ENCODE measurements at regions not wholly inside any gene's neighbourhood (a gene's known extent, or its start where the extent isn't known, plus 50 kb on each side); places are given as distances from the start of the nearest gene placed in this dataset.

DNA sequence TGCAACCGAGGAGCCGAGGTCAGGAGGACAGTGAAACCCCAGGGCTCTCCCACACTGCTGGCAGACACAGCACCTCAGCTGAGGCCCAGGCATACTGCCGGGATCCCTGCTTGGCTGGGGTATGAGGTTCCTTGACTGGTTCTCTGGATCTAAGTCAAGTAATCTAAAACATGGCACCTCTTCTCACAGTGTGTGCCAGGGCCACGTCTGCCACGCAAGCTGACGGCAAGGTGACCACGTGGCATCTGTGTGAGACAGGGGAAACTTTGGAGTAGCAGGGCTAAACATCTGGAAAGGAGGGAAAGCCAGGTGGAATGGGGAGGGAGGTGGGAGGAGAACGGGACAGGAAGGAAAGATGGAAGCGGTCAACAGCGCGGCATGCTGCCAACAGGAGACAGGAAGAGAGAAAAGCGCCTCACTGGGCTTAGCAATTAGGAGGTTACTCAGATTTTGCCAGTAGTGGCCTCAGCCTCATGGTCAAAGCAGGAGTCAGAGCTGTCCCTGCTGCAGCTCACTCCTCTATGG, 103.7 kb downstream of the CXCL12 start:
- Histone ChIP-seq H3K4me1 (ENCODE audit: control insufficient read depth, insufficient read depth, low read length) (no peaks in the 10 kb centered on the region), H3K27ac (ENCODE audit: low read length) (no peak overlapping the region), H3K4me3 (ENCODE audit: low read depth in 2 of 2, low read length in 2 of 2) (no peak overlapping the region), H3K27me3 (ENCODE audit: control insufficient read depth, insufficient read depth, low read length) (0 out of 2 replicates have a peak, but pooled peaks cover 3% of the 10 kb centered on the region), H3K9me3 (ENCODE audit: control insufficient read depth, insufficient read depth, low read depth, low read length) (no peaks in the 10 kb centered on the region), H3K36me3 (ENCODE audit: control insufficient read depth, insufficient read depth, low read length) (no peaks in the 10 kb centered on the region)
- POLR2A ChIA-PET, result no interaction called here
- in situ Hi-C loops (cut with HindIII; ENCODE audit: low pct_unique_long_range_greater_than_20kb, low sequenced_read_pairs) (no loop called here), intact Hi-C loops (cut with micrococcal nuclease; ENCODE audit: unreplicated experiment) (no loop called here)
- no TSS peak for BruUV-seq (replicated peaks)
- no peak for ATAC-seq
- DNase-seq (ENCODE audit: low read depth, low spot score), result no peak
- CTCF ChIA-PET, result no interaction called here
- TF ChIP-seq, protein P1, sequence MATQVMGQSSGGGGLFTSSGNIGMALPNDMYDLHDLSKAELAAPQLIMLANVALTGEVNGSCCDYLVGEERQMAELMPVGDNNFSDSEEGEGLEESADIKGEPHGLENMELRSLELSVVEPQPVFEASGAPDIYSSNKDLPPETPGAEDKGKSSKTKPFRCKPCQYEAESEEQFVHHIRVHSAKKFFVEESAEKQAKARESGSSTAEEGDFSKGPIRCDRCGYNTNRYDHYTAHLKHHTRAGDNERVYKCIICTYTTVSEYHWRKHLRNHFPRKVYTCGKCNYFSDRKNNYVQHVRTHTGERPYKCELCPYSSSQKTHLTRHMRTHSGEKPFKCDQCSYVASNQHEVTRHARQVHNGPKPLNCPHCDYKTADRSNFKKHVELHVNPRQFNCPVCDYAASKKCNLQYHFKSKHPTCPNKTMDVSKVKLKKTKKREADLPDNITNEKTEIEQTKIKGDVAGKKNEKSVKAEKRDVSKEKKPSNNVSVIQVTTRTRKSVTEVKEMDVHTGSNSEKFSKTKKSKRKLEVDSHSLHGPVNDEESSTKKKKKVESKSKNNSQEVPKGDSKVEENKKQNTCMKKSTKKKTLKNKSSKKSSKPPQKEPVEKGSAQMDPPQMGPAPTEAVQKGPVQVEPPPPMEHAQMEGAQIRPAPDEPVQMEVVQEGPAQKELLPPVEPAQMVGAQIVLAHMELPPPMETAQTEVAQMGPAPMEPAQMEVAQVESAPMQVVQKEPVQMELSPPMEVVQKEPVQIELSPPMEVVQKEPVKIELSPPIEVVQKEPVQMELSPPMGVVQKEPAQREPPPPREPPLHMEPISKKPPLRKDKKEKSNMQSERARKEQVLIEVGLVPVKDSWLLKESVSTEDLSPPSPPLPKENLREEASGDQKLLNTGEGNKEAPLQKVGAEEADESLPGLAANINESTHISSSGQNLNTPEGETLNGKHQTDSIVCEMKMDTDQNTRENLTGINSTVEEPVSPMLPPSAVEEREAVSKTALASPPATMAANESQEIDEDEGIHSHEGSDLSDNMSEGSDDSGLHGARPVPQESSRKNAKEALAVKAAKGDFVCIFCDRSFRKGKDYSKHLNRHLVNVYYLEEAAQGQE (IDR thresholded peaks at IDR 0.05; ENCODE audit: insufficient read depth in 1 of 2, low read depth in 2 of 2, low read length in 1 of 2), result no peak
- TF ChIP-seq, protein P2, sequence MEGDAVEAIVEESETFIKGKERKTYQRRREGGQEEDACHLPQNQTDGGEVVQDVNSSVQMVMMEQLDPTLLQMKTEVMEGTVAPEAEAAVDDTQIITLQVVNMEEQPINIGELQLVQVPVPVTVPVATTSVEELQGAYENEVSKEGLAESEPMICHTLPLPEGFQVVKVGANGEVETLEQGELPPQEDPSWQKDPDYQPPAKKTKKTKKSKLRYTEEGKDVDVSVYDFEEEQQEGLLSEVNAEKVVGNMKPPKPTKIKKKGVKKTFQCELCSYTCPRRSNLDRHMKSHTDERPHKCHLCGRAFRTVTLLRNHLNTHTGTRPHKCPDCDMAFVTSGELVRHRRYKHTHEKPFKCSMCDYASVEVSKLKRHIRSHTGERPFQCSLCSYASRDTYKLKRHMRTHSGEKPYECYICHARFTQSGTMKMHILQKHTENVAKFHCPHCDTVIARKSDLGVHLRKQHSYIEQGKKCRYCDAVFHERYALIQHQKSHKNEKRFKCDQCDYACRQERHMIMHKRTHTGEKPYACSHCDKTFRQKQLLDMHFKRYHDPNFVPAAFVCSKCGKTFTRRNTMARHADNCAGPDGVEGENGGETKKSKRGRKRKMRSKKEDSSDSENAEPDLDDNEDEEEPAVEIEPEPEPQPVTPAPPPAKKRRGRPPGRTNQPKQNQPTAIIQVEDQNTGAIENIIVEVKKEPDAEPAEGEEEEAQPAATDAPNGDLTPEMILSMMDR (IDR thresholded peaks at IDR 0.05), result no peak
- TF ChIP-seq POLR2AphosphoS5 (IDR thresholded peaks at IDR 0.05; ENCODE audit: low read depth, low read length) (no peak), TCF7L2 (IDR thresholded peaks at IDR 0.05; ENCODE audit: low read depth, low read length) (no peak)

DNA sequence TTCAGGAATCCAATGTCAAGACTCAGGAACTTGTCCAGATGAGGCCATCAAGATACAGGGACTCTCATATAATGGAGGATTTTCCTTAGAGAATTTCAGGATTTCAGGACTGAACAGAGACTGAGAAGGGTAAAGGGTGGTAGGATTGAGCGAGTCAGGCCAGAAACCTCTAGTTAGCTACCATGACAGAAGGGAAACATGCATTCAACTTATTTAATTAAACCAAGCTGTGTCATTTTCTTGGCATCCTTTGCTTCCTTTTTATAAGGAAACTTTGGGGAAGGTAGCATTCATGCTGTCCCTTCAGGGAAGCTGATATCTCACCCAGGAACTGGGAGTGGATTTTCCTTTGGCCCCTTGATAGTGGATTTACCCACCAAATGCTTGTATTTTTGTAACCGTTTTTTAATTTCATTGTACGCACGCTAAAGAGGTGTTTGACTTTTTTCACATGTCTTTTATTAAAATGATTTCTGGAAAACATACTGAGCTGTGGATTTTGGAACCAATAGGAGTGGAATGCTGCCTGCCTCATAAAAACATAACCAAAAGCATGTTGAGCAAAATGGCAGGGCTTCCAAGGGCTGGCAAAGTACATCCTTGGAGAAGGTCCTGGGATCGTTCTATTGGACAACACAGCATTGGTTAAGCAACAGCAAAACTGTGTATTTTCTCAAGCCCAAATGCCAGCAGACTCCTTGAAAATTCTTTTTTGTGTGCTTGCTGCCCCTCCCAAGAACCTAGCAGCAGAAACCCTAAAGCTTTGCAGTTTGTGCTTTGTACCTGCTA, 104.5 kb downstream of the CXCL12 start:
- H3K4me3 ChIP-seq (ENCODE audit: low read depth in 2 of 2, low read length in 2 of 2), result no peak overlapping the region
- no peaks in the 10 kb centered on the region for H3K9me3 ChIP-seq (ENCODE audit: control insufficient read depth, insufficient read depth, low read depth, low read length)
- no peaks in the 10 kb centered on the region for H3K4me1 ChIP-seq (ENCODE audit: control insufficient read depth, insufficient read depth, low read length)
- in situ Hi-C loops (cut with HindIII; ENCODE audit: low pct_unique_long_range_greater_than_20kb, low sequenced_read_pairs) (no loop called here), intact Hi-C loops (cut with micrococcal nuclease; ENCODE audit: unreplicated experiment) (no loop called here)
- TF ChIP-seq, protein P1 (IDR thresholded peaks at IDR 0.05; ENCODE audit: insufficient read depth in 1 of 2, low read depth in 2 of 2, low read length in 1 of 2), result no peak
- TF ChIP-seq POLR2AphosphoS5 (IDR thresholded peaks at IDR 0.05; ENCODE audit: low read depth, low read length) (no peak), TCF7L2 (IDR thresholded peaks at IDR 0.05; ENCODE audit: low read depth, low read length) (no peak), SIN3A (IDR thresholded peaks at IDR 0.05; ENCODE audit: borderline replicate concordance, insufficient read depth, low read depth, low read length) (no peak)
- TF ChIP-seq, protein P2 (IDR thresholded peaks at IDR 0.05), result no peak
- ATAC-seq (no peak), DNase-seq (ENCODE audit: low read depth, low spot score) (no peak)
- ChIA-PET POLR2A (no interaction called here), CTCF (no interaction called here)
- no TSS peak for BruUV-seq (replicated peaks)
- no peak overlapping the region for H3K27ac ChIP-seq (ENCODE audit: low read length)
- H3K36me3 ChIP-seq (ENCODE audit: control insufficient read depth, insufficient read depth, low read length), result no peaks in the 10 kb centered on the region
- H3K27me3 ChIP-seq (ENCODE audit: control insufficient read depth, insufficient read depth, low read length), result 0 out of 2 replicates have a peak, but pooled peaks cover 3% of the 10 kb centered on the region
